Caco-2 (cell line): ENCODE measurements at regions not wholly inside any gene's neighbourhood (a gene's known extent, or its start where the extent isn't known, plus 50 kb on each side); places are given as distances from the start of the nearest gene placed in this dataset.

Experiments
- BruUV-seq: library from RNA; stranded (reverse); fragments of 400-500 nt; replicated peaks from 2 replicates; lab custom pipeline; 2021; lab: Mats Ljungman, UMichigan
- CTCF ChIA-PET: fragments of 300-600 bp; sonication (Branson Sonifier 250); formaldehyde crosslinking; loops from one replicate; lab custom pipeline; 2022; ENCODE audit warnings: antibody characterized with exemption; lab: Charles Lee
- POLR2A ChIA-PET: fragments of 300-600 bp; sonication (Branson Sonifier 250); formaldehyde crosslinking; loops from one replicate; lab custom pipeline; 2022; ENCODE audit warnings: antibody characterized with exemption; lab: Charles Lee
- DNase-seq, 2 experiments: peaks; one replicate each; pipeline versions ENCODE4 v3.0.0 to v3.0.0-alpha.2; 2020 to 2022
- H3K27me3 ChIP-seq: replicated peaks from 2 replicates; pipeline ENCODE4 v1.6.0; 2011; ENCODE audit warnings: low read length; ENCODE audit not compliant: control insufficient read depth, insufficient read depth
- H3K36me3 ChIP-seq: 2 replicates; pipeline ENCODE4 v1.5.1; 2011; ENCODE audit warnings: low read length; ENCODE audit not compliant: control insufficient read depth, insufficient read depth
- H3K4me1 ChIP-seq: fragments of 250-450 bp; sonication (Bioruptor Pico); 2 replicates; pipeline ENCODE4 v1.5.1; 2020; ENCODE audit warnings: mild to moderate bottlenecking
- H3K4me3 ChIP-seq: 2 replicates; pipeline ENCODE4 v1.5.1; 2011; ENCODE audit warnings: low read depth, mild to moderate bottlenecking, control low read depth, low read length
- H3K9me3 ChIP-seq: fragments of 250-450 bp; sonication (Bioruptor Pico); 2 replicates; pipeline ENCODE4 v1.5.1; 2020; ENCODE audit warnings: mild to moderate bottlenecking, moderate library complexity
- H3K27ac Mint-ChIP-seq: one replicate; pipeline ENCODE4 v1.8.0; 2022; ENCODE audit warnings: mixed read lengths; ENCODE audit not compliant: unreplicated experiment
- H3K27me3 Mint-ChIP-seq: one replicate; pipeline ENCODE4 v1.8.0; 2022; ENCODE audit warnings: mixed read lengths; ENCODE audit not compliant: insufficient read depth, unreplicated experiment
- H3K36me3 Mint-ChIP-seq: one replicate; pipeline ENCODE4 v1.8.0; 2022; ENCODE audit warnings: mild to moderate bottlenecking, mixed read lengths; ENCODE audit not compliant: insufficient read depth, unreplicated experiment
- H3K4me1 Mint-ChIP-seq: one replicate; pipeline ENCODE4 v1.8.0; 2022; ENCODE audit warnings: low read depth, mixed read lengths; ENCODE audit not compliant: unreplicated experiment
- H3K4me3 Mint-ChIP-seq: one replicate; pipeline ENCODE4 v1.8.0; 2022; ENCODE audit warnings: mild to moderate bottlenecking, moderate library complexity, mixed read lengths; ENCODE audit not compliant: unreplicated experiment
- H3K9me3 Mint-ChIP-seq: one replicate; pipeline ENCODE4 v1.8.0; 2022; ENCODE audit warnings: mixed read lengths; ENCODE audit not compliant: unreplicated experiment
- intact Hi-C: fragments of 100-400 bp; cut with micrococcal nuclease; formaldehyde crosslinking; loops from one replicate; pipeline ENCODE4 v1.10.0; 2022; ENCODE audit not compliant: unreplicated experiment
- TF ChIP-seq, protein P1 (sequence below), 2 experiments: fragments of 200-600 bp in 1 of 2; IDR thresholded peaks; 1 replicate in 1 of 2; 2 replicates in 1 of 2; pipeline versions ENCODE4 v1.5.1 to v1.8.0; 2011 to 2022; ENCODE audit warnings: antibody characterized with exemption in 1 of 2, control low read depth in 1 of 2, inconsistent platforms in 1 of 2, low read depth in 1 of 2, low read length in 1 of 2, mild to moderate bottlenecking in 1 of 2, moderate library complexity in 1 of 2; ENCODE audit not compliant: insufficient read depth in 1 of 2, severe bottlenecking in 1 of 2, unreplicated experiment in 1 of 2

DNA sequence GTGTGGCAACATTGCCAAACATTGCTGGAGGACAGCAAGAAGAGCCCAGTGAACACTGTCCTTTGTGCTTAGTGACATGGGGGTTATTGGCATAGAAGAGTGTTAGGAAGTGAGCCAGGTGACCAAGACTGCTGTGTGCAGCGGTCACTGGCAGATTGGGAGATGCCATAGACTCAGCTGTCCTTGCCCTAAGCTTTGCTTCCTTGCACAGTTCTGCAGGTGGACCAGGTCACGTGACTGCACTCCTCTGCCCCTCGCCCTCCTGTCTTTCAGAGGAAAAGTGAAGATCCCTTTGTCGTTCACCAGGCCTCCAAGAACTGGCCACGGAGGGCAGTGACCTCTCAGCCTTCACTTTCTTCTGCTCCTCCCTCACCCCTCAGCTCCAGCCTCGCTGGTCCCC is 215.6 kb upstream of the SMIM21 start:
- Mint-ChIP-seq H3K36me3 (no peaks in the 10 kb centered on the region), H3K4me3 (no peak overlapping the region), H3K27me3 (peaks cover 11% of the 10 kb centered on the region), H3K4me1 (no peaks in the 10 kb centered on the region), H3K27ac (no peak overlapping the region), H3K9me3 (peaks cover 9% of the 10 kb centered on the region)
- Histone ChIP-seq H3K4me3 (no peak overlapping the region), H3K9me3 (no peaks in the 10 kb centered on the region), H3K27me3 (no peaks in the 10 kb centered on the region), H3K36me3 (no peaks in the 10 kb centered on the region), H3K4me1 (no peaks in the 10 kb centered on the region)
- no peak for DNase-seq
- intact Hi-C loops = no loop called here
- BruUV-seq = no TSS peak
- TF ChIP-seq, protein P1, sequence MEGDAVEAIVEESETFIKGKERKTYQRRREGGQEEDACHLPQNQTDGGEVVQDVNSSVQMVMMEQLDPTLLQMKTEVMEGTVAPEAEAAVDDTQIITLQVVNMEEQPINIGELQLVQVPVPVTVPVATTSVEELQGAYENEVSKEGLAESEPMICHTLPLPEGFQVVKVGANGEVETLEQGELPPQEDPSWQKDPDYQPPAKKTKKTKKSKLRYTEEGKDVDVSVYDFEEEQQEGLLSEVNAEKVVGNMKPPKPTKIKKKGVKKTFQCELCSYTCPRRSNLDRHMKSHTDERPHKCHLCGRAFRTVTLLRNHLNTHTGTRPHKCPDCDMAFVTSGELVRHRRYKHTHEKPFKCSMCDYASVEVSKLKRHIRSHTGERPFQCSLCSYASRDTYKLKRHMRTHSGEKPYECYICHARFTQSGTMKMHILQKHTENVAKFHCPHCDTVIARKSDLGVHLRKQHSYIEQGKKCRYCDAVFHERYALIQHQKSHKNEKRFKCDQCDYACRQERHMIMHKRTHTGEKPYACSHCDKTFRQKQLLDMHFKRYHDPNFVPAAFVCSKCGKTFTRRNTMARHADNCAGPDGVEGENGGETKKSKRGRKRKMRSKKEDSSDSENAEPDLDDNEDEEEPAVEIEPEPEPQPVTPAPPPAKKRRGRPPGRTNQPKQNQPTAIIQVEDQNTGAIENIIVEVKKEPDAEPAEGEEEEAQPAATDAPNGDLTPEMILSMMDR (IDR thresholded peaks at IDR 0.05; ENCODE audit: insufficient read depth in 1 of 2, low read depth in 1 of 2, low read length in 1 of 2, severe bottlenecking in 1 of 2, unreplicated experiment in 1 of 2) = no peak
- CTCF ChIA-PET = no interaction called here
- POLR2A ChIA-PET = no interaction called here

DNA sequence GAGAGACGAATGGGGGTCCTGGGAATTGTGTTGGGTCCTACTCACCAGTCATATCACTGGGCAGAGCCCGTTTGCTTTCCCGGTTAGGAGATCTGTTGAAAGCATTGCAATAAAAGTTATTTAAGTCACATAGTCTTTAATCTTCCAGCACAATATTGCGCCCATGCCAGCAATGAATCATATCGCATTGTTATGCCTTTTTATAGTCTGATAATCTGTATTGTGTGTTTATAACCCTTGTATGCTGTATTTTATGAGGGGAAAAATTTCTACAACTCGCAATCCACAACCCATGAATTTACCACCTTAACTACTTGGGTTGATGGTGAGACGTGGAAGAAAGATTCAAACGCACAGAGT is 211.9 kb upstream of the SMIM21 start:
- no TSS peak for BruUV-seq
- Mint-ChIP-seq H3K4me3 (no peak overlapping the region), H3K36me3 (no peaks in the 10 kb centered on the region), H3K4me1 (no peaks in the 10 kb centered on the region), H3K9me3 (no peaks in the 10 kb centered on the region), H3K27ac (no peak overlapping the region), H3K27me3 (peaks cover 8% of the 10 kb centered on the region)
- TF ChIP-seq, protein P1 (IDR thresholded peaks at IDR 0.05; ENCODE audit: insufficient read depth in 1 of 2, low read depth in 1 of 2, low read length in 1 of 2, severe bottlenecking in 1 of 2, unreplicated experiment in 1 of 2) = no peak
- ChIA-PET POLR2A (no interaction called here), CTCF (no interaction called here)
- Histone ChIP-seq H3K27me3 (no peaks in the 10 kb centered on the region), H3K9me3 (no peaks in the 10 kb centered on the region), H3K36me3 (no peaks in the 10 kb centered on the region), H3K4me3 (no peak overlapping the region), H3K4me1 (no peaks in the 10 kb centered on the region)
- intact Hi-C loops = no loop called here
- DNase-seq = no peak

DNA sequence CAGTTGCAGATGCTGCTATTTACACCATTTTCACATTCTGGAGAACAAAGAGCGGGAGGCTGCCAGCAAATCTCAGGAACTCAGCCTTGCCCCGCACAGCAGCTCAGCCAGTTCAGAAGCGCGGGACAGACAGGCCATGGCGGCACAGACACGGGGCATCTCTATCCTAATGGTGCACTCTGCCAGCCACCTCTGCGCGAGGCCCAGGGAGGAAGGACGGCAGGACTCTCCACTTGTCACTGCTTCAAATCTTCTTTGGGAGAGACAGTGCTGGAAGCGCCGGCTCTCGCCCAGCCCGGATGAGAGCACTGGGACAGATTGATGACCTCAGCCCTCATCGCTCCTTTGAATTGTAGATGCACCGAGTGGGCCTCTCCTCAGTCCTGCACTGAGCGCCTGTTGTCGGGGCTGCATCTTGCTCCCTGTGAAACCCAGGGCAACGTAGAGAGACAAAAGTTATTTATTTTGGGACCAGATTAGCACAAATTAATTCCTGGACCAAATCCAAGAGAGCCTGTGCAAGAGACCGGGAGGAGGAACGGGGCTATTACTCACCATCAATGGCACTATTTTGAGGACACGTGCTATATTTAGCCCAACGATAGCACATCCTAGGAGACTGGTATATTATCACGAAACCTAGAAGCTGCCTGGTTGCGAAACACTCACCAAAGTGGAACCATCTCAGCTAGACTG is 211.4 kb upstream of the SMIM21 start:
- intact Hi-C loops = no loop called here
- TF ChIP-seq, protein P1 (IDR thresholded peaks at IDR 0.05; ENCODE audit: insufficient read depth in 1 of 2, low read depth in 1 of 2, low read length in 1 of 2, severe bottlenecking in 1 of 2, unreplicated experiment in 1 of 2) = no peak
- no peaks in the 10 kb centered on the region for H3K9me3 ChIP-seq
- Mint-ChIP-seq H3K27ac (no peak overlapping the region), H3K9me3 (no peaks in the 10 kb centered on the region), H3K4me3 (no peak overlapping the region), H3K36me3 (no peaks in the 10 kb centered on the region), H3K27me3 (peaks cover 8% of the 10 kb centered on the region), H3K4me1 (no peaks in the 10 kb centered on the region)
- no peaks in the 10 kb centered on the region for H3K36me3 ChIP-seq
- no peaks in the 10 kb centered on the region for H3K27me3 ChIP-seq
- BruUV-seq = no TSS peak
- CTCF ChIA-PET = no interaction called here
- H3K4me1 ChIP-seq = no peaks in the 10 kb centered on the region
- H3K4me3 ChIP-seq = no peak overlapping the region
- DNase-seq = no peak
- POLR2A ChIA-PET = no interaction called here
